PC-9 (cell line): ENCODE measurements at regions not wholly inside any gene's neighbourhood (a gene's known extent, or its start where the extent isn't known, plus 50 kb on each side); places are given as distances from the start of the nearest gene placed in this dataset.

Experiments
- CTCF ChIP-seq: fragments of 200-600 bp; sonication (generic); conservative IDR thresholded peaks from 2 replicates; pipeline ENCODE4 v1.6.1; 2017; ENCODE audit warnings: mixed run types, antibody characterized with exemption, mild to moderate bottlenecking, moderate library complexity
- EZH2 ChIP-seq: fragments of 200-600 bp; sonication (generic); IDR thresholded peaks from 2 replicates; pipeline ENCODE4 v1.8.0; 2017; ENCODE audit warnings: antibody characterized with exemption, low read depth

GRCh38 chr7:69445541-69445940 lies 152.7 kb upstream of the AUTS2 start:
- TF ChIP-seq CTCF (no peak), EZH2 (no peak)
